GM23338 (cell line): ENCODE measurements at regions not wholly inside any gene's neighbourhood (a gene's known extent, or its start where the extent isn't known, plus 50 kb on each side); places are given as distances from the start of the nearest gene placed in this dataset.

Experiments
- ATAC-seq: fragments of 200-7000 bp; cut with Tn5 transposase; 3 replicates; pipeline ENCODE4 v1.9.1; 2020
- DNase-seq: peaks from one replicate; pipeline ENCODE4 v3.0.0-alpha.2; 2015; ENCODE audit warnings: low spot score
- H2AFZ ChIP-seq: fragments of 200-600 bp; sonication (generic); 2 replicates; pipeline ENCODE4 v1.8.0; 2016; ENCODE audit warnings: antibody characterized with exemption, mild to moderate bottlenecking, moderate library complexity
- H3F3A ChIP-seq: fragments of 200-600 bp; sonication (generic); replicated peaks from 2 replicates; pipeline ENCODE4 v1.8.0; 2017; ENCODE audit warnings: antibody characterized with exemption, mixed run types, low read depth
- H3K27ac ChIP-seq: fragments of 200-600 bp; sonication (generic); 2 replicates; pipeline ENCODE4 v1.6.1; 2016; ENCODE audit warnings: low read depth
- H3K27me3 ChIP-seq: fragments of 200-600 bp; sonication (generic); 2 replicates; pipeline ENCODE4 v1.8.0; 2016; ENCODE audit warnings: mild to moderate bottlenecking, mixed run types, moderate library complexity; ENCODE audit not compliant: insufficient read depth
- H3K36me3 ChIP-seq: fragments of 200-600 bp; sonication (generic); 2 replicates; pipeline ENCODE4 v1.8.0; 2016; ENCODE audit warnings: mild to moderate bottlenecking; ENCODE audit not compliant: insufficient read depth
- H3K4me1 ChIP-seq: fragments of 200-600 bp; sonication (generic); 2 replicates; pipeline ENCODE4 v1.8.0; 2016; ENCODE audit warnings: mild to moderate bottlenecking, moderate library complexity; ENCODE audit not compliant: insufficient read depth
- H3K4me2 ChIP-seq: fragments of 200-600 bp; sonication (generic); 2 replicates; pipeline ENCODE4 v1.7.1; 2017; ENCODE audit warnings: mixed run types
- H3K4me3 ChIP-seq: fragments of 200-600 bp; sonication (generic); 2 replicates; pipeline ENCODE4 v1.6.1; 2016; ENCODE audit warnings: mixed run types
- H3K79me2 ChIP-seq: fragments of 200-600 bp; sonication (generic); replicated peaks from 2 replicates; pipeline ENCODE4 v1.8.0; 2017; ENCODE audit warnings: mild to moderate bottlenecking; ENCODE audit not compliant: insufficient read depth
- H3K9me2 ChIP-seq: fragments of 200-600 bp; sonication (generic); 2 replicates; pipeline ENCODE4 v1.8.0; 2017; ENCODE audit not compliant: insufficient read depth
- H4K20me1 ChIP-seq: fragments of 200-600 bp; sonication (generic); replicated peaks from 2 replicates; pipeline ENCODE4 v1.8.0; 2017; ENCODE audit warnings: mild to moderate bottlenecking; ENCODE audit not compliant: insufficient read depth
- H3K27ac Mint-ChIP-seq: 2 replicates; pipeline ENCODE4 v1.8.0; 2020; ENCODE audit warnings: inconsistent platforms, mild to moderate bottlenecking, moderate library complexity, mixed read lengths
- H3K27me3 Mint-ChIP-seq: 3 replicates; pipeline ENCODE4 v1.8.0; 2022; ENCODE audit warnings: low read depth, mild to moderate bottlenecking, moderate library complexity, mixed read lengths, inconsistent platforms; ENCODE audit not compliant: insufficient read depth, poor library complexity
- H3K36me3 Mint-ChIP-seq: 3 replicates; pipeline ENCODE4 v1.8.0; 2021; ENCODE audit warnings: low read depth, mild to moderate bottlenecking, inconsistent platforms, moderate library complexity, mixed read lengths
- H3K4me1 Mint-ChIP-seq: 3 replicates; pipeline ENCODE4 v1.8.0; 2020; ENCODE audit warnings: mild to moderate bottlenecking, inconsistent platforms, mixed read lengths
- H3K4me3 Mint-ChIP-seq: 3 replicates; pipeline ENCODE4 v1.8.0; 2021; ENCODE audit warnings: moderate library complexity, mild to moderate bottlenecking, inconsistent platforms, mixed read lengths
- H3K9me3 Mint-ChIP-seq: 3 replicates; pipeline ENCODE4 v1.8.0; 2020; ENCODE audit warnings: moderate library complexity, mild to moderate bottlenecking, inconsistent platforms, mixed read lengths
- CREB1 ChIP-seq: fragments of 250-450 bp; sonication (Bioruptor Pico); IDR thresholded peaks from 2 replicates; pipeline ENCODE4 v1.5.0; 2020; ENCODE audit warnings: low read depth, mild to moderate bottlenecking, moderate library complexity
- EZH2 ChIP-seq: fragments of 200-600 bp; sonication (generic); IDR thresholded peaks from one replicate; pipeline ENCODE4 v1.8.0; 2017; ENCODE audit warnings: antibody characterized with exemption, mild to moderate bottlenecking, low read depth; ENCODE audit not compliant: unreplicated experiment
- EZH2phosphoT487 ChIP-seq: fragments of 200-600 bp; sonication (generic); IDR thresholded peaks from one replicate; pipeline ENCODE4 v1.8.1; 2018; ENCODE audit warnings: antibody characterized with exemption; ENCODE audit not compliant: unreplicated experiment
- POLR2AphosphoS5 ChIP-seq: IDR thresholded peaks from 2 replicates; pipeline ENCODE4 v1.6.1; 2016; ENCODE audit warnings: antibody characterized with exemption, low read depth
- STAT1 ChIP-seq: IDR thresholded peaks from one replicate; pipeline ENCODE4 v1.6.1; 2016; ENCODE audit warnings: antibody characterized with exemption; ENCODE audit not compliant: unreplicated experiment
- TF ChIP-seq, protein P1 (sequence below): IDR thresholded peaks from one replicate; pipeline ENCODE4 v1.6.1; 2018; ENCODE audit warnings: antibody characterized with exemption; ENCODE audit not compliant: unreplicated experiment
- TF ChIP-seq, protein P2 (sequence below): fragments of 250-450 bp; sonication (Bioruptor Pico); IDR thresholded peaks from 2 replicates; pipeline ENCODE4 v1.5.0; 2020; ENCODE audit warnings: mild to moderate bottlenecking, moderate library complexity
- TF ChIP-seq, protein P3 (sequence below), 2 experiments: fragments of 200-600 bp in 1 of 2; sonication (generic) in 1 of 2; conservative IDR thresholded peaks; 2 replicates each; pipeline versions ENCODE4 v1.5.1 to v1.6.1; 2016 to 2017; ENCODE audit warnings: antibody characterized with exemption in 2 of 2, low read depth in 2 of 2, mild to moderate bottlenecking in 2 of 2, moderate library complexity in 1 of 2

DNA sequence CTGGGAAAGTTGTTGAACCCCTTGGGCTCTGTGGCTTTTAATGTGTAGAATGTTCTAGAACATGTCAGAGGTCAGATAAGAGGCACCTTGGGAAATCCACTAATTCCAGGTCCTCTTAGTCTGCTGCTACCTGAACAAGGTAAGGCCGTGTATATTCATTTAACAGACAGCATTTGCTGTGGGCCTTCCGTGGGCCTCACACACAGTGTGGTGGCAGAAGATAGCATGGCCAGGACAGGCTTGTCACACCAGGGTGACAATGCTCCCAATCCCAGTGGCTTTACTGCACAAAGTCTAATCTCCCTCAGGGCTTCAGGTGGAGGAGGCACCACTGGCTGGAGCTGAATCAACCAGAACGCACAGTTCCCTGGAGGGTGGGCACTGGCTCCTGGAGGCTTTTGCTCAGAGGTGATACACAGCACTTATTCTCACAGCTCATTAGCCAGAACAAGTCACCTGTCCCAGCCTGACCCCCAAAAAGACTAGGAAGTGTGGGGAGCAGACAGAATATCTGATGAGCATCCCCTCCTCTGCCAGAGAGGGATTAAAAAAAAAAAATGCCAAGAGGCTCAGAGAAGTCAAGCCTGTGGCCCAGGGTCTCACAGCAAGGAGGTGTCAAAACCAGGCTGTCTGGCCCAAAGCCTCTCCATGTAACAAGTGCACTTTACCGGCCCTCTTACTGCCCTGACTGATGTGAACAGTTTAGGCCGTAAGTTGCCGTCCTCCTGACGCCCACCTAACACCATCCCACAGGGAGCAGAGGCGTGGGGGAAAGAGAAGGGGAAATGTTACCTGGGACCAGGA is 216.9 kb upstream of the RAB6C start:
- H3K36me3 Mint-ChIP-seq, result no peaks in the 10 kb centered on the region

More for the DNA sequence above, 216.9 kb upstream of the RAB6C start:
- H2AFZ ChIP-seq, result no peak overlapping the region
- Mint-ChIP-seq H3K9me3 (no peaks in the 10 kb centered on the region), H3K27me3 (peaks cover 7% of the 10 kb centered on the region), H3K27ac (no peak overlapping the region), H3K4me1 (peaks cover 16% of the 10 kb centered on the region), H3K4me3 (no peak overlapping the region)
- no peaks in the 10 kb centered on the region for H4K20me1 ChIP-seq
- no peak overlapping the region for H3K27ac ChIP-seq
- H3K9me2 ChIP-seq, result no peaks in the 10 kb centered on the region
- DNase-seq (no peak), ATAC-seq (no peak)
- H3F3A ChIP-seq, result no peaks in the 10 kb centered on the region
- H3K4me1 ChIP-seq, result peaks cover 9% of the 10 kb centered on the region; the same call in 1 of the 2 replicates
- no peaks in the 10 kb centered on the region for H3K36me3 ChIP-seq
- H3K4me3 ChIP-seq, result no peak overlapping the region
- no peaks in the 10 kb centered on the region for H3K27me3 ChIP-seq
- TF ChIP-seq CREB1, result no peak
- TF ChIP-seq, protein P1, sequence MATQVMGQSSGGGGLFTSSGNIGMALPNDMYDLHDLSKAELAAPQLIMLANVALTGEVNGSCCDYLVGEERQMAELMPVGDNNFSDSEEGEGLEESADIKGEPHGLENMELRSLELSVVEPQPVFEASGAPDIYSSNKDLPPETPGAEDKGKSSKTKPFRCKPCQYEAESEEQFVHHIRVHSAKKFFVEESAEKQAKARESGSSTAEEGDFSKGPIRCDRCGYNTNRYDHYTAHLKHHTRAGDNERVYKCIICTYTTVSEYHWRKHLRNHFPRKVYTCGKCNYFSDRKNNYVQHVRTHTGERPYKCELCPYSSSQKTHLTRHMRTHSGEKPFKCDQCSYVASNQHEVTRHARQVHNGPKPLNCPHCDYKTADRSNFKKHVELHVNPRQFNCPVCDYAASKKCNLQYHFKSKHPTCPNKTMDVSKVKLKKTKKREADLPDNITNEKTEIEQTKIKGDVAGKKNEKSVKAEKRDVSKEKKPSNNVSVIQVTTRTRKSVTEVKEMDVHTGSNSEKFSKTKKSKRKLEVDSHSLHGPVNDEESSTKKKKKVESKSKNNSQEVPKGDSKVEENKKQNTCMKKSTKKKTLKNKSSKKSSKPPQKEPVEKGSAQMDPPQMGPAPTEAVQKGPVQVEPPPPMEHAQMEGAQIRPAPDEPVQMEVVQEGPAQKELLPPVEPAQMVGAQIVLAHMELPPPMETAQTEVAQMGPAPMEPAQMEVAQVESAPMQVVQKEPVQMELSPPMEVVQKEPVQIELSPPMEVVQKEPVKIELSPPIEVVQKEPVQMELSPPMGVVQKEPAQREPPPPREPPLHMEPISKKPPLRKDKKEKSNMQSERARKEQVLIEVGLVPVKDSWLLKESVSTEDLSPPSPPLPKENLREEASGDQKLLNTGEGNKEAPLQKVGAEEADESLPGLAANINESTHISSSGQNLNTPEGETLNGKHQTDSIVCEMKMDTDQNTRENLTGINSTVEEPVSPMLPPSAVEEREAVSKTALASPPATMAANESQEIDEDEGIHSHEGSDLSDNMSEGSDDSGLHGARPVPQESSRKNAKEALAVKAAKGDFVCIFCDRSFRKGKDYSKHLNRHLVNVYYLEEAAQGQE, result no peak
- no peak for TF ChIP-seq STAT1
- TF ChIP-seq EZH2, result no peak
- TF ChIP-seq, protein P2, sequence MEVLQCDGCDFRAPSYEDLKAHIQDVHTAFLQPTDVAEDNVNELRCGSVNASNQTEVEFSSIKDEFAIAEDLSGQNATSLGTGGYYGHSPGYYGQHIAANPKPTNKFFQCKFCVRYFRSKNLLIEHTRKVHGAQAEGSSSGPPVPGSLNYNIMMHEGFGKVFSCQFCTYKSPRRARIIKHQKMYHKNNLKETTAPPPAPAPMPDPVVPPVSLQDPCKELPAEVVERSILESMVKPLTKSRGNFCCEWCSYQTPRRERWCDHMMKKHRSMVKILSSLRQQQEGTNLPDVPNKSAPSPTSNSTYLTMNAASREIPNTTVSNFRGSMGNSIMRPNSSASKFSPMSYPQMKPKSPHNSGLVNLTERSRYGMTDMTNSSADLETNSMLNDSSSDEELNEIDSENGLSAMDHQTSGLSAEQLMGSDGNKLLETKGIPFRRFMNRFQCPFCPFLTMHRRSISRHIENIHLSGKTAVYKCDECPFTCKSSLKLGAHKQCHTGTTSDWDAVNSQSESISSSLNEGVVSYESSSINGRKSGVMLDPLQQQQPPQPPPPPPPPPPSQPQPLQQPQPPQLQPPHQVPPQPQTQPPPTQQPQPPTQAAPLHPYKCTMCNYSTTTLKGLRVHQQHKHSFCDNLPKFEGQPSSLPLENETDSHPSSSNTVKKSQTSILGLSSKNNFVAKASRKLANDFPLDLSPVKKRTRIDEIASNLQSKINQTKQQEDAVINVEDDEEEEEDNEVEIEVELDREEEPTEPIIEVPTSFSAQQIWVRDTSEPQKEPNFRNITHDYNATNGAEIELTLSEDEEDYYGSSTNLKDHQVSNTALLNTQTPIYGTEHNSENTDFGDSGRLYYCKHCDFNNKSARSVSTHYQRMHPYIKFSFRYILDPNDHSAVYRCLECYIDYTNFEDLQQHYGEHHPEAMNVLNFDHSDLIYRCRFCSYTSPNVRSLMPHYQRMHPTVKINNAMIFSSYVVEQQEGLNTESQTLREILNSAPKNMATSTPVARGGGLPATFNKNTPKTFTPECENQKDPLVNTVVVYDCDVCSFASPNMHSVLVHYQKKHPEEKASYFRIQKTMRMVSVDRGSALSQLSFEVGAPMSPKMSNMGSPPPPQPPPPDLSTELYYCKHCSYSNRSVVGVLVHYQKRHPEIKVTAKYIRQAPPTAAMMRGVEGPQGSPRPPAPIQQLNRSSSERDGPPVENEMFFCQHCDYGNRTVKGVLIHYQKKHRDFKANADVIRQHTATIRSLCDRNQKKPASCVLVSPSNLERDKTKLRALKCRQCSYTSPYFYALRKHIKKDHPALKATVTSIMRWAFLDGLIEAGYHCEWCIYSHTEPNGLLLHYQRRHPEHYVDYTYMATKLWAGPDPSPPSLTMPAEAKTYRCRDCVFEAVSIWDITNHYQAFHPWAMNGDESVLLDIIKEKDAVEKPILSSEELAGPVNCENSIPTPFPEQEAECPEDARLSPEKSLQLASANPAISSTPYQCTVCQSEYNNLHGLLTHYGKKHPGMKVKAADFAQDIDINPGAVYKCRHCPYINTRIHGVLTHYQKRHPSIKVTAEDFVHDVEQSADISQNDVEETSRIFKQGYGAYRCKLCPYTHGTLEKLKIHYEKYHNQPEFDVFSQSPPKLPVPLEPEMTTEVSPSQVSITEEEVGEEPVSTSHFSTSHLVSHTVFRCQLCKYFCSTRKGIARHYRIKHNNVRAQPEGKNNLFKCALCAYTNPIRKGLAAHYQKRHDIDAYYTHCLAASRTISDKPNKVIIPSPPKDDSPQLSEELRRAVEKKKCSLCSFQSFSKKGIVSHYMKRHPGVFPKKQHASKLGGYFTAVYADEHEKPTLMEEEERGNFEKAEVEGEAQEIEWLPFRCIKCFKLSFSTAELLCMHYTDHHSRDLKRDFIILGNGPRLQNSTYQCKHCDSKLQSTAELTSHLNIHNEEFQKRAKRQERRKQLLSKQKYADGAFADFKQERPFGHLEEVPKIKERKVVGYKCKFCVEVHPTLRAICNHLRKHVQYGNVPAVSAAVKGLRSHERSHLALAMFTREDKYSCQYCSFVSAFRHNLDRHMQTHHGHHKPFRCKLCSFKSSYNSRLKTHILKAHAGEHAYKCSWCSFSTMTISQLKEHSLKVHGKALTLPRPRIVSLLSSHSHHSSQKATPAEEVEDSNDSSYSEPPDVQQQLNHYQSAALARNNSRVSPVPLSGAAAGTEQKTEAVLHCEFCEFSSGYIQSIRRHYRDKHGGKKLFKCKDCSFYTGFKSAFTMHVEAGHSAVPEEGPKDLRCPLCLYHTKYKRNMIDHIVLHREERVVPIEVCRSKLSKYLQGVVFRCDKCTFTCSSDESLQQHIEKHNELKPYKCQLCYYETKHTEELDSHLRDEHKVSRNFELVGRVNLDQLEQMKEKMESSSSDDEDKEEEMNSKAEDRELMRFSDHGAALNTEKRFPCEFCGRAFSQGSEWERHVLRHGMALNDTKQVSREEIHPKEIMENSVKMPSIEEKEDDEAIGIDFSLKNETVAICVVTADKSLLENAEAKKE (CRISPR knock-in tag), result no peak
- TF ChIP-seq POLR2AphosphoS5, result no peak
- TF ChIP-seq EZH2phosphoT487, result no peak
- TF ChIP-seq, protein P3, sequence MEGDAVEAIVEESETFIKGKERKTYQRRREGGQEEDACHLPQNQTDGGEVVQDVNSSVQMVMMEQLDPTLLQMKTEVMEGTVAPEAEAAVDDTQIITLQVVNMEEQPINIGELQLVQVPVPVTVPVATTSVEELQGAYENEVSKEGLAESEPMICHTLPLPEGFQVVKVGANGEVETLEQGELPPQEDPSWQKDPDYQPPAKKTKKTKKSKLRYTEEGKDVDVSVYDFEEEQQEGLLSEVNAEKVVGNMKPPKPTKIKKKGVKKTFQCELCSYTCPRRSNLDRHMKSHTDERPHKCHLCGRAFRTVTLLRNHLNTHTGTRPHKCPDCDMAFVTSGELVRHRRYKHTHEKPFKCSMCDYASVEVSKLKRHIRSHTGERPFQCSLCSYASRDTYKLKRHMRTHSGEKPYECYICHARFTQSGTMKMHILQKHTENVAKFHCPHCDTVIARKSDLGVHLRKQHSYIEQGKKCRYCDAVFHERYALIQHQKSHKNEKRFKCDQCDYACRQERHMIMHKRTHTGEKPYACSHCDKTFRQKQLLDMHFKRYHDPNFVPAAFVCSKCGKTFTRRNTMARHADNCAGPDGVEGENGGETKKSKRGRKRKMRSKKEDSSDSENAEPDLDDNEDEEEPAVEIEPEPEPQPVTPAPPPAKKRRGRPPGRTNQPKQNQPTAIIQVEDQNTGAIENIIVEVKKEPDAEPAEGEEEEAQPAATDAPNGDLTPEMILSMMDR (conservative IDR thresholded peaks at IDR 0.05; ENCODE audit: low read depth in 2 of 2), result no peak
- no peak overlapping the region for H3K4me2 ChIP-seq
- no peaks in the 10 kb centered on the region for H3K79me2 ChIP-seq
